PC-9 (cell line): ENCODE measurements at regions not wholly inside any gene's neighbourhood (a gene's known extent, or its start where the extent isn't known, plus 50 kb on each side); places are given as distances from the start of the nearest gene placed in this dataset.

Experiments used
- BruUV-seq: library from RNA; stranded (reverse); fragments of 400-500 nt; replicated peaks from 2 replicates; lab custom pipeline; 2021; lab: Mats Ljungman, UMichigan
- CTCF ChIA-PET: fragments of 300-600 bp; sonication (Branson Sonifier 250); formaldehyde crosslinking; loops from one replicate; lab custom pipeline; 2022; ENCODE audit warnings: antibody characterized with exemption; lab: Charles Lee
- POLR2A ChIA-PET: fragments of 300-600 bp; sonication (Branson Sonifier 250); formaldehyde crosslinking; loops from one replicate; lab custom pipeline; 2022; ENCODE audit warnings: antibody characterized with exemption; ENCODE audit not compliant: unreplicated experiment; lab: Charles Lee
- DNase-seq, 2 experiments: peaks; one replicate each; pipeline versions ENCODE4 v3.0.0 to v3.0.0-alpha.2; 2015 to 2022; ENCODE audit warnings: mixed read lengths in 1 of 2
- H2AFZ ChIP-seq: fragments of 200-600 bp; sonication (generic); 2 replicates; pipeline ENCODE4 v1.8.1; 2017; ENCODE audit warnings: antibody characterized with exemption
- H3F3A ChIP-seq: fragments of 200-600 bp; sonication (generic); 2 replicates; pipeline ENCODE4 v1.8.1; 2017; ENCODE audit warnings: antibody characterized with exemption, mild to moderate bottlenecking, low read depth; ENCODE audit not compliant: insufficient read depth
- H3K27ac ChIP-seq: fragments of 200-600 bp; sonication (generic); 2 replicates; pipeline ENCODE4 v1.6.1; 2016; ENCODE audit warnings: mixed run types
- H3K27me3 ChIP-seq: fragments of 200-600 bp; sonication (generic); 2 replicates; pipeline ENCODE4 v1.6.1; 2016; ENCODE audit warnings: low read depth, mixed run types; ENCODE audit not compliant: insufficient read depth
- H3K36me3 ChIP-seq: fragments of 200-600 bp; sonication (generic); 2 replicates; pipeline ENCODE4 v1.6.1; 2016; ENCODE audit warnings: low read depth, mixed run types
- H3K4me1 ChIP-seq: fragments of 200-600 bp; sonication (generic); replicated peaks from 2 replicates; pipeline ENCODE4 v1.6.1; 2016; ENCODE audit warnings: mixed run types; ENCODE audit not compliant: insufficient read depth
- H3K4me2 ChIP-seq: fragments of 200-600 bp; sonication (generic); 2 replicates; pipeline ENCODE4 v1.6.1; 2017; ENCODE audit warnings: mixed run types
- H3K4me3 ChIP-seq: fragments of 200-600 bp; sonication (generic); 2 replicates; pipeline ENCODE4 v1.6.1; 2016; ENCODE audit warnings: mixed run types
- H3K79me2 ChIP-seq: fragments of 200-600 bp; sonication (generic); 2 replicates; pipeline ENCODE4 v1.6.1; 2017; ENCODE audit warnings: low read depth, mixed run types
- H3K9me2 ChIP-seq: fragments of 200-600 bp; sonication (generic); 2 replicates; pipeline ENCODE4 v1.8.1; 2017; ENCODE audit warnings: mild to moderate bottlenecking; ENCODE audit not compliant: insufficient read depth
- H3K9me3 ChIP-seq: fragments of 200-600 bp; sonication (generic); 2 replicates; pipeline ENCODE4 v1.8.1; 2016; ENCODE audit warnings: low read depth; ENCODE audit not compliant: insufficient read depth
- H4K20me1 ChIP-seq: fragments of 200-600 bp; sonication (generic); 2 replicates; pipeline ENCODE4 v1.8.1; 2017; ENCODE audit not compliant: insufficient read depth
- EZH2 ChIP-seq: fragments of 200-600 bp; sonication (generic); IDR thresholded peaks from 2 replicates; pipeline ENCODE4 v1.8.0; 2017; ENCODE audit warnings: antibody characterized with exemption, low read depth
- intact Hi-C: fragments of 100-400 bp; cut with micrococcal nuclease; formaldehyde crosslinking; loops from one replicate; pipeline ENCODE4 v1.10.0; 2022; ENCODE audit not compliant: unreplicated experiment
- TF ChIP-seq, protein P1 (sequence below): fragments of 200-600 bp; sonication (generic); conservative IDR thresholded peaks from 2 replicates; pipeline ENCODE4 v1.6.1; 2017; ENCODE audit warnings: mixed run types, antibody characterized with exemption, mild to moderate bottlenecking, moderate library complexity

DNA sequence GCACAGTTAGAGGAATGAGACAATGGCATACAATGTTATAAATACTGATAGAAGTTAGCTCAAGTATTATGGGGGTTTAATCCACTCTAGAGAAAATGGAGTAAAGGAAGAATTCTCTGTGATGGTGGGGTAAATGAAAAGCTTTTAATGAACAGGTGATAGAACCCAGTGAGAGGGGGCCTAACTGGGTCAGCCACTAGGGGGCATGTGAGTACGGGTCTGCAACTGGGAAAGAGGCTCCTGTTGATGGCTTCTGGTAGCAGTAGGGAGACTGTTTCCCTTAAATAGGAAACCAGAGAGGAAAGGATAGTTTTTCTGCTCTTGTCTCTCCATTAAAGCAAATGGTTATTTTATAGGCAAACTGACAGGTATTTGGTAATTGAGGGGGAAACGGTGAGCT is 132.8 kb upstream of the GPR101 start:
- BruUV-seq: no TSS peak
- Histone ChIP-seq H2AFZ (no peak overlapping the region), H3K79me2 (no peaks in the 10 kb centered on the region), H3K9me3 (no peaks in the 10 kb centered on the region), H4K20me1 (no peaks in the 10 kb centered on the region), H3K9me2 (no peaks in the 10 kb centered on the region), H3K4me1 (no peaks in the 10 kb centered on the region), H3F3A (no peaks in the 10 kb centered on the region), H3K4me2 (no peak overlapping the region), H3K4me3 (no peak overlapping the region), H3K36me3 (no peaks in the 10 kb centered on the region), H3K27me3 (peaks cover 18% of the 10 kb centered on the region), H3K27ac (no peak overlapping the region)
- intact Hi-C loops: no loop called here
- ChIA-PET POLR2A (no interaction called here), CTCF (no interaction called here)
- TF ChIP-seq, protein P1, sequence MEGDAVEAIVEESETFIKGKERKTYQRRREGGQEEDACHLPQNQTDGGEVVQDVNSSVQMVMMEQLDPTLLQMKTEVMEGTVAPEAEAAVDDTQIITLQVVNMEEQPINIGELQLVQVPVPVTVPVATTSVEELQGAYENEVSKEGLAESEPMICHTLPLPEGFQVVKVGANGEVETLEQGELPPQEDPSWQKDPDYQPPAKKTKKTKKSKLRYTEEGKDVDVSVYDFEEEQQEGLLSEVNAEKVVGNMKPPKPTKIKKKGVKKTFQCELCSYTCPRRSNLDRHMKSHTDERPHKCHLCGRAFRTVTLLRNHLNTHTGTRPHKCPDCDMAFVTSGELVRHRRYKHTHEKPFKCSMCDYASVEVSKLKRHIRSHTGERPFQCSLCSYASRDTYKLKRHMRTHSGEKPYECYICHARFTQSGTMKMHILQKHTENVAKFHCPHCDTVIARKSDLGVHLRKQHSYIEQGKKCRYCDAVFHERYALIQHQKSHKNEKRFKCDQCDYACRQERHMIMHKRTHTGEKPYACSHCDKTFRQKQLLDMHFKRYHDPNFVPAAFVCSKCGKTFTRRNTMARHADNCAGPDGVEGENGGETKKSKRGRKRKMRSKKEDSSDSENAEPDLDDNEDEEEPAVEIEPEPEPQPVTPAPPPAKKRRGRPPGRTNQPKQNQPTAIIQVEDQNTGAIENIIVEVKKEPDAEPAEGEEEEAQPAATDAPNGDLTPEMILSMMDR: peak; percentile 27; the same call in 1 of the 2 replicates
- no peak for TF ChIP-seq EZH2
- no peak for DNase-seq

DNA sequence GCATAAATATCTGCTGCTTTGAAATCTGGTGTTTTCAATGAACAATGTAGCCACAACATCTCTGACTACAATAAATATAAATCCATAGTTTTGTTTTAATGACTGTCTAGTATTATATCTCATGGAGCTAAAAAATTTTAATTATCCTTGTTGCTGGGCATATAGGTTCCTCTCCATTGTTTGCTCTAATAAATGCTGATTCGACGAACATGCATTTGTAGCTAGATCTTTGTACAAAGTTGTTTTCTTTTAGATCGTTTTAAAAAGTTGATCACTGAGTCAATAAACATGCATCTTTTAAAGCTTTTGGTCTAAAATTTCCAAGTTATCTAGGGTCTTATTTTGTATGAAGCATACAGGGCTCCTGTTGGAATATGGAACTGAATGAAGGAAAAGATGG is 130.5 kb upstream of the GPR101 start:
- intact Hi-C loops: no loop called here
- H3K9me3 ChIP-seq: no peaks in the 10 kb centered on the region; the same call in 1 of the 2 replicates
- ChIA-PET CTCF (no interaction called here), POLR2A (no interaction called here)
- no peak overlapping the region for H3K4me2 ChIP-seq
- no peak overlapping the region for H2AFZ ChIP-seq
- no peaks in the 10 kb centered on the region for H3K36me3 ChIP-seq
- no peak overlapping the region for H3K27ac ChIP-seq
- H3K79me2 ChIP-seq: no peaks in the 10 kb centered on the region
- H3K9me2 ChIP-seq: no peaks in the 10 kb centered on the region
- no TSS peak for BruUV-seq
- H4K20me1 ChIP-seq: no peaks in the 10 kb centered on the region
- H3K27me3 ChIP-seq: peaks cover 16% of the 10 kb centered on the region
- H3F3A ChIP-seq: no peaks in the 10 kb centered on the region
- DNase-seq: no peak
- TF ChIP-seq, protein P1: no peak
- TF ChIP-seq EZH2: no peak
- no peak overlapping the region for H3K4me3 ChIP-seq
- no peaks in the 10 kb centered on the region for H3K4me1 ChIP-seq

DNA sequence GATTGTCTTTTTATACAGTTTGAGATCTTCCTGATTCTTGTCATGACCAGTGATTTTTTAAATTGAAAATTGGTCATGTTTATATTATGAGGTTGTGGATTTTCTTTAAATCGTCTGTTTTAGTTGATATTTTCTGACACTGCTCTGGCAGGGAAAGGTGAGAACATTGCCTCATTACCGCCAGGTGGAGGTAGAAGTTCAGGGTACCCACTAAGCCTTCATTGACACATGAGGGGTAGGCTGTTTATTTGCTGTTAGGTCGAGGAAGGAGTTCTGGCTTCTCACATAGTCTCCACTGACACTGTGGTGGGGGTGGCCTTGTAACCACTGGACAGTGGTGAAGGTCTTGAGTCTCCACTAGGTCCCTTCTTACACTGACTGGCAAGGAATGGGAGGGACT is 117.6 kb upstream of the GPR101 start:
- Histone ChIP-seq H3K4me3 (no peak overlapping the region), H3F3A (no peaks in the 10 kb centered on the region), H3K4me1 (no peaks in the 10 kb centered on the region), H3K9me3 (no peaks in the 10 kb centered on the region), H2AFZ (no peak overlapping the region), H3K27ac (no peak overlapping the region), H3K79me2 (no peaks in the 10 kb centered on the region), H3K4me2 (no peak overlapping the region), H3K36me3 (no peaks in the 10 kb centered on the region), H3K27me3 (peaks cover 14% of the 10 kb centered on the region; the same call in 1 of the 2 replicates), H4K20me1 (no peaks in the 10 kb centered on the region), H3K9me2 (no peaks in the 10 kb centered on the region)
- no TSS peak for BruUV-seq
- POLR2A ChIA-PET: no interaction called here
- TF ChIP-seq, protein P1: no peak; the same call in 1 of the 2 replicates
- no peak for TF ChIP-seq EZH2
- intact Hi-C loops: no loop called here
- CTCF ChIA-PET: no interaction called here
- no peak for DNase-seq
